Duodenal mucosa (tissue), 2 donors: ENCODE measurements at regions not wholly inside any gene's neighbourhood (a gene's known extent, or its start where the extent isn't known, plus 50 kb on each side); places are given as distances from the start of the nearest gene placed in this dataset.

Experiments
- H3K27ac ChIP-seq: one replicate; pipeline ENCODE4 v1.7.0; 2013; ENCODE audit warnings: low read depth, low read length
- H3K27me3 ChIP-seq, 2 donors: one replicate each; pipeline ENCODE4 v1.7.0; 2013; ENCODE audit warnings: low read length in 2 of 2, control low read depth in 1 of 2; ENCODE audit not compliant: insufficient read depth in 2 of 2, control insufficient read depth in 1 of 2
- H3K36me3 ChIP-seq, 2 donors: one replicate each; pipeline ENCODE4 v1.7.0; 2013; ENCODE audit warnings: low read length in 2 of 2, control low read depth in 1 of 2; ENCODE audit not compliant: insufficient read depth in 2 of 2, control insufficient read depth in 1 of 2
- H3K4me1 ChIP-seq, 2 donors: one replicate each; pipeline ENCODE4 v1.7.0; 2013; ENCODE audit warnings: low read length in 2 of 2, control low read depth in 1 of 2; ENCODE audit not compliant: insufficient read depth in 2 of 2, control insufficient read depth in 1 of 2
- H3K4me3 ChIP-seq, 2 donors: one replicate each; pipeline ENCODE4 v1.7.0; 2013; ENCODE audit warnings: low read length in 2 of 2, low read depth in 1 of 2
- H3K9ac ChIP-seq, 2 donors: one replicate each; pipeline ENCODE4 v1.7.0; 2013; ENCODE audit warnings: low read length in 2 of 2, low read depth in 1 of 2
- H3K9me3 ChIP-seq, 2 donors: one replicate each; pipeline ENCODE4 v1.7.0; 2013; ENCODE audit warnings: low read length in 2 of 2, control low read depth in 1 of 2; ENCODE audit not compliant: control insufficient read depth in 1 of 2

- peaks cover 12 to 14% of the 10 kb centered on the region in 2 donors for H3K4me1 ChIP-seq
- H3K27me3 ChIP-seq, result peaks cover 0 to 8% of the 10 kb centered on the region in 2 donors
- H3K9me3 ChIP-seq, result peaks cover 0 to 4% of the 10 kb centered on the region in 2 donors
- H3K36me3 ChIP-seq, result no peaks in the 10 kb centered on the region
- no peak overlapping the region for H3K27ac ChIP-seq
- H3K4me3 ChIP-seq, result no peak overlapping the region
- no peak overlapping the region for H3K9ac ChIP-seq
Observed at GRCh38 chr15:70556779-70557178, 206.6 kb downstream of the UACA start.

- Histone ChIP-seq H3K4me1 (peaks cover 12 to 14% of the 10 kb centered on the region in 2 donors), H3K4me3 (no peak overlapping the region), H3K9me3 (peaks cover 0 to 4% of the 10 kb centered on the region in 2 donors), H3K9ac (no peak overlapping the region), H3K36me3 (no peaks in the 10 kb centered on the region), H3K27ac (no peak overlapping the region), H3K27me3 (peaks cover 0 to 8% of the 10 kb centered on the region in 2 donors)
Observed at GRCh38 chr15:70556151-70556741, 207.1 kb downstream of the UACA start.

DNA sequence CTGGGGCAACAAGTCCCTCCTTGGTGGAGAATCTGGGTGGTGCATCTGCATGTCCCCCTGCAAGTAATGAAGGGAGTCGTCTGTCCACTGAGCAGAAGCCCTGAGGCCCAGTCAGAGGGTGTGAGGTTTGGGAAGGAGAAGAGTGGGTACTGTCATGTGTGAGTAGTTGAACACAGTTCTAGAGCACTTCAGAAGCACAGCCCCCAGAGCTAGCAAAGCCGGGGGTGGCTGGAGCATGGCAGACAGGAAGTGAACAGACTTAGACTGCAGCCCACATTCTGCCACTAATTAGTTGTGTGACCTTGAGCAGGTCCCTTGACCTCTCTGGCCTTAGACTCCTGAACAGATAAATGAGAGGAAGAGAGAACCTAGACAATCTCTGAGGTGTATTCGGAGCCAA, 207.6 kb downstream of the UACA start:
- H3K27me3 ChIP-seq, result peaks cover 0 to 8% of the 10 kb centered on the region in 2 donors
- H3K4me3 ChIP-seq, result no peak overlapping the region
- H3K27ac ChIP-seq, result no peak overlapping the region
- H3K36me3 ChIP-seq, result no peaks in the 10 kb centered on the region
- peaks cover 12 to 14% of the 10 kb centered on the region in 2 donors for H3K4me1 ChIP-seq
- H3K9me3 ChIP-seq, result peaks cover 0 to 4% of the 10 kb centered on the region in 2 donors
- no peak overlapping the region for H3K9ac ChIP-seq

GRCh38 chr15:70547846-70548487, 215.4 kb downstream of the UACA start:
- Histone ChIP-seq H3K4me1 (no peaks in the 10 kb centered on the region), H3K4me3 (no peak overlapping the region), H3K36me3 (no peaks in the 10 kb centered on the region), H3K27ac (no peak overlapping the region), H3K27me3 (no peaks in the 10 kb centered on the region), H3K9me3 (peaks cover 0 to 4% of the 10 kb centered on the region in 2 donors), H3K9ac (no peak overlapping the region)

- H3K27me3 ChIP-seq, result no peaks in the 10 kb centered on the region
- H3K9me3 ChIP-seq, result no peaks in the 10 kb centered on the region
- no peaks in the 10 kb centered on the region for H3K4me1 ChIP-seq
- no peak overlapping the region for H3K4me3 ChIP-seq
- no peak overlapping the region for H3K9ac ChIP-seq
- no peaks in the 10 kb centered on the region for H3K36me3 ChIP-seq
- H3K27ac ChIP-seq, result no peak overlapping the region
Observed at GRCh38 chr15:70545526-70545925, 217.8 kb downstream of the UACA start.

- H3K4me3 ChIP-seq, result no peak overlapping the region
- no peaks in the 10 kb centered on the region for H3K27me3 ChIP-seq
- H3K36me3 ChIP-seq, result no peaks in the 10 kb centered on the region
- H3K9ac ChIP-seq, result no peak overlapping the region
- no peaks in the 10 kb centered on the region for H3K4me1 ChIP-seq
- H3K9me3 ChIP-seq, result no peaks in the 10 kb centered on the region
- no peak overlapping the region for H3K27ac ChIP-seq
Observed at GRCh38 chr15:70541511-70541910, 221.8 kb downstream of the UACA start.

DNA sequence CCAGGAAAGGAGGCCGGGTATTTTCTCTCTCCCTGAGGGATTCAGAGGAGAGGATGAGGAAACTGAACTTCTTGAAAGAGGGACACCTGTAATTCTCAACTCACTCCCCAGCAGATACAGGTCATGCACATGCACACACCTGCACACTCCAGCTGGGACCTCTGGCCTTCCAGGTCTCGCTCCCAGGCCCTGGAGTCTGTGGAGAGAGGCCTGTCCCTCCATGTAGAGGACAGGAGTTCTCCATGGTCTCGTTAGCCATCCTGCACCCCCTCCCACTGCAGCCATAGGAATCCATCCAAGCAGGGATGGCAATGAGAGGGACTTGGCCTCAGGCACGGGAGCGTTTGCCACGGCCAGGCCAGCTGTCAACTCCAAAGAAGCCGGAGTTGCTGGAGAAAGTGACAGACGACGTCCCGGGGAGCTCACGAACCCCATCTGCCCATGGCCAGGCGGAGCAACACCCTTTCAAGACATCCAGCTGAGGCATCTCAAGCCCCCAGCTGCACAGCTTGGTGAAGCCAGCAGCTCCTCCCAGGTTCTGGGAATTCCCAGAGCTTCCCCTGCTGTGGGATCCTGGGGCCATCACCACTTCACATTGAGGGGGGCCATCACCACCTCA, 223.3 kb downstream of the UACA start:
- no peak overlapping the region for H3K4me3 ChIP-seq
- H3K27me3 ChIP-seq, result no peaks in the 10 kb centered on the region
- no peak overlapping the region for H3K9ac ChIP-seq
- no peaks in the 10 kb centered on the region for H3K9me3 ChIP-seq
- no peak overlapping the region for H3K27ac ChIP-seq
- H3K36me3 ChIP-seq, result no peaks in the 10 kb centered on the region
- H3K4me1 ChIP-seq, result no peaks in the 10 kb centered on the region

DNA sequence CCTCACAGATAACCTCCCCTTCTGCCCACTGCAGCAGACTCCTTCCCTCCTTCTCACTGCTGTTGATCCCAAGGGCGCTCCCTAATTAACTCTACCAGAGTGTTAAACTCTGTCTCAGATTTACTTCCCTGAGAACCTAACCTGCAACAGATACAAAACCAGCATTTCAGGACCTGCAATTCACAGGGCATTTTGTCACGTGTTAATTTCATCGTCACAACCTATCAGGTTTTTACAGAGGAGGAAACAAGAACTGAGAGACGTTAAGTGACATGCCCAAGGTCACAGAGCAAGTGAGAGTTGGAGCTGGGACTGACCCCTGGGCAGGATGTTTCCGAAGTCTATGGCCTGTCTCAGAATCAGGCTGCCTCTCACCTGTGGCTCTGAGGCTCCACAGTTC, 223.9 kb downstream of the UACA start:
- Histone ChIP-seq H3K9ac (no peak overlapping the region), H3K9me3 (no peaks in the 10 kb centered on the region), H3K27ac (no peak overlapping the region), H3K36me3 (no peaks in the 10 kb centered on the region), H3K4me1 (peaks cover 0 to under 1% of the 10 kb centered on the region in 2 donors), H3K4me3 (no peak overlapping the region), H3K27me3 (no peaks in the 10 kb centered on the region)

DNA sequence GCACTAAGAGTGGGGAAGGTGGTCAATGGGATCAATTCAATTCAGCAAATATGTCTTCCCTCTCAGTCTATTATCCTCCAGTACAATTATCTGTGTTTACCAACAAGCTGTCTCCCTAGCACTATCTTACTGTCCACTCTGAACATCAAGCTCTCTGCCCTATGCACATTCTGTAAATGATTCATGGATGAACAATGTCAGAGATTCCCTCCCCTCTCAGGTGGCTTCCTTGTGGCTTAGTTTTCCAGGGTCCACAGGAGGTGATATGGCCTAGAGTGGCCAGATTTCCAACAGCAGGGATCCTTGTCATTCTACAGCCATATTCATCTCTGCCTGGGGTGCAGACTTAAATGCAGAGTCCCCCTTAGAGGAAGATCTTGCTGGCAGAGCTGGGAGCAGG, 225.1 kb downstream of the UACA start:
- Histone ChIP-seq H3K36me3 (no peaks in the 10 kb centered on the region), H3K27me3 (no peaks in the 10 kb centered on the region), H3K4me3 (no peak overlapping the region), H3K27ac (no peak overlapping the region), H3K4me1 (peaks cover 2 to 11% of the 10 kb centered on the region in 2 donors), H3K9me3 (no peaks in the 10 kb centered on the region), H3K9ac (no peak overlapping the region)

DNA sequence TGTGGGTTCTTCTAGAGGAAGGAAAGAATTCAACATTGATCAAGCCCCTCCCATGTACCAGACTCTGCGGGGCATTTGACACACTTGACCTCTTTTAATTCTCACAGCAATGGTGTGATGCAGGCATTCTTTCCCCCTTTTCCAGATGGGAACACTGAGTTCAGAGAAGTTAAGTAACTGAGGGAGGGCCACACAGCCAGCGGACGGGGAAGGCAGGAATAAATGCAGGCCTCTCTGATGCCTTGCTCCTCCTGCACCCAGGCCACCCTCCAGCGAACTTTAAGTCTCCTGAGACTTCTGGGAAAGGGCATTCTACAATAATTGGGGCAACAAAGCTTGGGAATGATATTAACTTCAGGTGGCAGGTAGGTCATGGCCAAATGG, 227.4 kb downstream of the UACA start:
- H3K27ac ChIP-seq, result no peak overlapping the region

More for the DNA sequence above, 227.4 kb downstream of the UACA start:
- no peak overlapping the region for H3K4me3 ChIP-seq
- H3K27me3 ChIP-seq, result no peaks in the 10 kb centered on the region
- no peaks in the 10 kb centered on the region for H3K36me3 ChIP-seq
- H3K9ac ChIP-seq, result no peak overlapping the region
- peaks cover 11 to 18% of the 10 kb centered on the region in 2 donors for H3K4me1 ChIP-seq
- no peaks in the 10 kb centered on the region for H3K9me3 ChIP-seq
